Body of pancreas (tissue), 4 donors: ENCODE measurements at regions not wholly inside any gene's neighbourhood (a gene's known extent, or its start where the extent isn't known, plus 50 kb on each side); places are given as distances from the start of the nearest gene placed in this dataset.

Experiments
- CTCF ChIP-seq, 7 experiments: fragments of 450-650 bp in 4 of 7; fragments of 200-600 bp in 3 of 7; sonication (generic) in 3 of 7; IDR thresholded peaks; one replicate each; pipeline ENCODE4 v1.5.1; 2016 to 2019; ENCODE audit warnings: antibody characterized with exemption in 7 of 7
- POLR2A ChIP-seq, 3 donors: fragments of 450-650 bp; IDR thresholded peaks; one replicate each; pipeline ENCODE4 v1.6.1; 2016; ENCODE audit warnings: antibody characterized with exemption in 3 of 3, mild to moderate bottlenecking in 2 of 3

GRCh38 chr18:38241216-38241615 lies 675.6 kb upstream of the CELF4 start:
- TF ChIP-seq CTCF (IDR thresholded peaks at IDR 0.05): no peak
- TF ChIP-seq POLR2A (IDR thresholded peaks at IDR 0.05): no peak
